ENCODE measurements at regions not wholly inside any gene's neighbourhood (a gene's known extent, or its start where the extent isn't known, plus 50 kb on each side); places are given as distances from the start of the nearest gene placed in this dataset.

GRCh38 chr7:131087756-131088658, 239.7 kb upstream of the MKLN1 start:
- WGBS, 2 donors = 66 to 81% methylated on average over 8 of the region's 8 CpGs
- DNase-seq (no peak), ATAC-seq (ENCODE audit: low FRiP score in 2 of 2) (no peak)
- Histone ChIP-seq H3K27me3 (no peaks in the 10 kb centered on the region), H3K36me3 (peaks cover 0 to 20% (median 0%) of the 10 kb centered on the region in 4 donors), H3K4me3 (no peak overlapping the region), H3K4me1 (peaks cover 36 to 74% (median 55%) of the 10 kb centered on the region in 4 donors), H3K27ac (peak overlapping the region in 2 of 4 donors; percentile 11 to 32), H3K9me3 (no peaks in the 10 kb centered on the region)
- TF ChIP-seq POLR2AphosphoS5 (IDR thresholded peaks at IDR 0.05) (no peak), EP300 (IDR thresholded peaks at IDR 0.05) (no peak), CTCF (IDR thresholded peaks at IDR 0.05) (no peak), POLR2A (IDR thresholded peaks at IDR 0.05) (no peak)

GRCh38 chr7:131090188-131090587, 237.5 kb upstream of the MKLN1 start:
- no peak for ATAC-seq (ENCODE audit: low FRiP score in 2 of 2)
- no peaks in the 10 kb centered on the region for H3K27me3 ChIP-seq
- WGBS, 2 donors = 77 to 78% methylated on average over 2 of the region's 2 CpGs
- TF ChIP-seq EP300 (IDR thresholded peaks at IDR 0.05) (no peak), POLR2A (IDR thresholded peaks at IDR 0.05) (no peak), CTCF (IDR thresholded peaks at IDR 0.05) (no peak), POLR2AphosphoS5 (IDR thresholded peaks at IDR 0.05) (no peak)
- peaks cover 0 to 39% (median 6%) of the 10 kb centered on the region in 4 donors for H3K36me3 ChIP-seq
- H3K4me1 ChIP-seq = peaks cover 44 to 85% (median 59%) of the 10 kb centered on the region in 4 donors
- no peak for DNase-seq
- no peaks in the 10 kb centered on the region for H3K9me3 ChIP-seq
- no peak overlapping the region for H3K27ac ChIP-seq
- H3K4me3 ChIP-seq = no peak overlapping the region

- 79 to 87% methylated on average over 7 of the region's 7 CpGs for WGBS, 2 donors
Observed at GRCh38 chr7:131090886-131091692, 236.6 kb upstream of the MKLN1 start.

GRCh38 chr7:131094685-131095084, 233.0 kb upstream of the MKLN1 start:
- peaks cover 0 to 30% (median 13%) of the 10 kb centered on the region in 4 donors for H3K36me3 ChIP-seq
- no peaks in the 10 kb centered on the region for H3K27me3 ChIP-seq
- H3K27ac ChIP-seq = no peak overlapping the region
- peaks cover 68 to 97% (median 82%) of the 10 kb centered on the region in 4 donors for H3K4me1 ChIP-seq
- 91 to 96% methylated on average over 11 of the region's 11 CpGs for whole genome bisulfite sequencing, 2 donors
- DNase-seq (peak in 1 of 2 donors; percentile 15), ATAC-seq (ENCODE audit: low FRiP score in 2 of 2) (no peak)
- no peak overlapping the region for H3K4me3 ChIP-seq
- no peaks in the 10 kb centered on the region for H3K9me3 ChIP-seq
- no peak for TF ChIP-seq CTCF (IDR thresholded peaks at IDR 0.05)
- no peak for TF ChIP-seq POLR2AphosphoS5 (IDR thresholded peaks at IDR 0.05)
- TF ChIP-seq POLR2A (IDR thresholded peaks at IDR 0.05) = no peak
- no peak for TF ChIP-seq EP300 (IDR thresholded peaks at IDR 0.05)

More at GRCh38 chr7:131090886-131091692, 236.6 kb upstream of the MKLN1 start:
- Histone ChIP-seq H3K36me3 (peaks cover 0 to 39% (median 6%) of the 10 kb centered on the region in 4 donors), H3K4me1 (peaks cover 50 to 93% (median 66%) of the 10 kb centered on the region in 4 donors), H3K27ac (peak overlapping the region in 2 of 4 donors; percentile 5 to 19), H3K9me3 (no peaks in the 10 kb centered on the region), H3K4me3 (no peak overlapping the region), H3K27me3 (no peaks in the 10 kb centered on the region)
- DNase-seq (no peak), ATAC-seq (ENCODE audit: low FRiP score in 2 of 2) (no peak)
- TF ChIP-seq POLR2AphosphoS5 (IDR thresholded peaks at IDR 0.05) = no peak
- TF ChIP-seq CTCF (IDR thresholded peaks at IDR 0.05) = no peak
- TF ChIP-seq EP300 (IDR thresholded peaks at IDR 0.05) = no peak
- TF ChIP-seq POLR2A (IDR thresholded peaks at IDR 0.05) = no peak

Measured in upper lobe of left lung (tissue), 6 donors.